ENCODE measurements at regions not wholly inside any gene's neighbourhood (a gene's known extent, or its start where the extent isn't known, plus 50 kb on each side); places are given as distances from the start of the nearest gene placed in this dataset.

- Histone ChIP-seq H3K9me3 (ENCODE audit: control insufficient read depth, insufficient read depth, low read depth, low read length) (no peaks in the 10 kb centered on the region), H3K27ac (ENCODE audit: low read length) (no peak overlapping the region), H3K27me3 (ENCODE audit: control insufficient read depth, insufficient read depth, low read length) (no peaks in the 10 kb centered on the region), H3K4me3 (ENCODE audit: low read depth in 2 of 2, low read length in 2 of 2) (no peak overlapping the region), H3K36me3 (ENCODE audit: control insufficient read depth, insufficient read depth, low read length) (no peaks in the 10 kb centered on the region), H3K4me1 (ENCODE audit: control insufficient read depth, insufficient read depth, low read length) (no peaks in the 10 kb centered on the region)
- ChIA-PET CTCF (no interaction called here), POLR2A (no interaction called here)
- ATAC-seq (no peak), DNase-seq (ENCODE audit: low read depth, low spot score) (no peak)
- no TSS peak for BruUV-seq (replicated peaks)
- in situ Hi-C loops (cut with HindIII; ENCODE audit: low pct_unique_long_range_greater_than_20kb, low sequenced_read_pairs) (no loop called here), intact Hi-C loops (cut with micrococcal nuclease; ENCODE audit: unreplicated experiment) (no loop called here)
- no peak for TF ChIP-seq CTCF (IDR thresholded peaks at IDR 0.05)
- no peak for TF ChIP-seq POLR2AphosphoS5 (IDR thresholded peaks at IDR 0.05; ENCODE audit: low read depth, low read length)
- no peak for TF ChIP-seq TCF7L2 (IDR thresholded peaks at IDR 0.05; ENCODE audit: low read depth, low read length)
- TF ChIP-seq REST (IDR thresholded peaks at IDR 0.05; ENCODE audit: insufficient read depth in 1 of 2, low read depth in 2 of 2, low read length in 1 of 2), result no peak
- TF ChIP-seq SIN3A (IDR thresholded peaks at IDR 0.05; ENCODE audit: borderline replicate concordance, insufficient read depth, low read depth, low read length), result no peak
These were observed 595.0 kb upstream of the LRRC4C start for GRCh38 chr11:42054351-42054900.

GRCh38 chr11:42055606-42056005 lies 596.2 kb upstream of the LRRC4C start:
- ATAC-seq, result no peak
- POLR2A ChIA-PET, result no interaction called here
- in situ Hi-C loops (cut with HindIII; ENCODE audit: low pct_unique_long_range_greater_than_20kb, low sequenced_read_pairs), result no loop called here
- Histone ChIP-seq H3K4me3 (ENCODE audit: low read depth in 2 of 2, low read length in 2 of 2) (no peak overlapping the region), H3K9me3 (ENCODE audit: control insufficient read depth, insufficient read depth, low read depth, low read length) (no peaks in the 10 kb centered on the region), H3K36me3 (ENCODE audit: control insufficient read depth, insufficient read depth, low read length) (no peaks in the 10 kb centered on the region), H3K4me1 (ENCODE audit: control insufficient read depth, insufficient read depth, low read length) (no peaks in the 10 kb centered on the region), H3K27me3 (ENCODE audit: control insufficient read depth, insufficient read depth, low read length) (no peaks in the 10 kb centered on the region), H3K27ac (ENCODE audit: low read length) (no peak overlapping the region)
- intact Hi-C loops (cut with micrococcal nuclease; ENCODE audit: unreplicated experiment), result no loop called here
- CTCF ChIA-PET, result no interaction called here
- BruUV-seq (replicated peaks), result no TSS peak
- no peak for TF ChIP-seq SIN3A (IDR thresholded peaks at IDR 0.05; ENCODE audit: borderline replicate concordance, insufficient read depth, low read depth, low read length)
- no peak for TF ChIP-seq REST (IDR thresholded peaks at IDR 0.05; ENCODE audit: insufficient read depth in 1 of 2, low read depth in 2 of 2, low read length in 1 of 2)
- no peak for DNase-seq (ENCODE audit: low read depth, low spot score)

All from Panc1 (cell line).